ENCODE measurements at regions not wholly inside any gene's neighbourhood (a gene's known extent, or its start where the extent isn't known, plus 50 kb on each side); places are given as distances from the start of the nearest gene placed in this dataset.
"Not testable (repeated sequence)": the region's sequence is repeated elsewhere in the genome, so short reads cannot be mapped to it uniquely, and the experiment has no call there.

- no peak overlapping the region for H3K27ac ChIP-seq (ENCODE audit: low read length)
- no peaks in the 10 kb centered on the region for H3K4me1 ChIP-seq (ENCODE audit: control insufficient read depth, low read depth, low read length)
- H3K36me3 ChIP-seq (ENCODE audit: control insufficient read depth, low read depth, low read length) = no peaks in the 10 kb centered on the region
- no peaks in the 10 kb centered on the region for H3K9me3 ChIP-seq (ENCODE audit: control insufficient read depth, low read depth, low read length)
- H3K27me3 ChIP-seq (ENCODE audit: control insufficient read depth, insufficient read depth, low read length) = no peaks in the 10 kb centered on the region
- no peak overlapping the region for H3K9ac ChIP-seq (ENCODE audit: low read length)
- no peak overlapping the region for H3K4me3 ChIP-seq (ENCODE audit: low read length)
Measured at GRCh38 chr6:169915769-169916550, 164.5 kb downstream of the ERMARD start.

GRCh38 chr6:169913745-169914144, 162.3 kb downstream of the ERMARD start:
- H3K4me1 ChIP-seq (ENCODE audit: control insufficient read depth, low read depth, low read length); H3K36me3 ChIP-seq (ENCODE audit: control insufficient read depth, low read depth, low read length); H3K4me3 ChIP-seq (ENCODE audit: low read length); H3K27me3 ChIP-seq (ENCODE audit: control insufficient read depth, insufficient read depth, low read length); H3K9ac ChIP-seq (ENCODE audit: low read length); H3K9me3 ChIP-seq (ENCODE audit: control insufficient read depth, low read depth, low read length); H3K27ac ChIP-seq (ENCODE audit: low read length): not testable (repeated sequence)

- Histone ChIP-seq H3K4me3 (ENCODE audit: low read length) (no peak overlapping the region), H3K9me3 (ENCODE audit: control insufficient read depth, low read depth, low read length) (no peaks in the 10 kb centered on the region), H3K9ac (ENCODE audit: low read length) (no peak overlapping the region), H3K4me1 (ENCODE audit: control insufficient read depth, low read depth, low read length) (no peaks in the 10 kb centered on the region), H3K27ac (ENCODE audit: low read length) (no peak overlapping the region), H3K27me3 (ENCODE audit: control insufficient read depth, insufficient read depth, low read length) (no peaks in the 10 kb centered on the region), H3K36me3 (ENCODE audit: control insufficient read depth, low read depth, low read length) (no peaks in the 10 kb centered on the region)
Measured at GRCh38 chr6:169913096-169913638, 161.7 kb downstream of the ERMARD start.

- Histone ChIP-seq H3K4me1 (ENCODE audit: control insufficient read depth, low read depth, low read length) (no peaks in the 10 kb centered on the region), H3K27ac (ENCODE audit: low read length) (no peak overlapping the region), H3K4me3 (ENCODE audit: low read length) (no peak overlapping the region), H3K9ac (ENCODE audit: low read length) (no peak overlapping the region), H3K9me3 (ENCODE audit: control insufficient read depth, low read depth, low read length) (no peaks in the 10 kb centered on the region), H3K36me3 (ENCODE audit: control insufficient read depth, low read depth, low read length) (no peaks in the 10 kb centered on the region), H3K27me3 (ENCODE audit: control insufficient read depth, insufficient read depth, low read length) (no peaks in the 10 kb centered on the region)
Measured at GRCh38 chr6:169912266-169913095, 161.1 kb downstream of the ERMARD start.

- H3K27me3 ChIP-seq (ENCODE audit: control insufficient read depth, insufficient read depth, low read length) = no peaks in the 10 kb centered on the region
- H3K4me1 ChIP-seq (ENCODE audit: control insufficient read depth, low read depth, low read length) = no peaks in the 10 kb centered on the region
- no peak overlapping the region for H3K4me3 ChIP-seq (ENCODE audit: low read length)
- no peaks in the 10 kb centered on the region for H3K9me3 ChIP-seq (ENCODE audit: control insufficient read depth, low read depth, low read length)
- H3K36me3 ChIP-seq (ENCODE audit: control insufficient read depth, low read depth, low read length) = no peaks in the 10 kb centered on the region
- H3K27ac ChIP-seq (ENCODE audit: low read length) = no peak overlapping the region
- H3K9ac ChIP-seq (ENCODE audit: low read length) = no peak overlapping the region
Measured at GRCh38 chr6:169911264-169912263, 160.1 kb downstream of the ERMARD start.

- Histone ChIP-seq H3K9ac (ENCODE audit: low read length) (no peak overlapping the region), H3K36me3 (ENCODE audit: control insufficient read depth, low read depth, low read length) (no peaks in the 10 kb centered on the region), H3K27ac (ENCODE audit: low read length) (no peak overlapping the region), H3K4me3 (ENCODE audit: low read length) (no peak overlapping the region), H3K9me3 (ENCODE audit: control insufficient read depth, low read depth, low read length) (no peaks in the 10 kb centered on the region), H3K4me1 (ENCODE audit: control insufficient read depth, low read depth, low read length) (no peaks in the 10 kb centered on the region), H3K27me3 (ENCODE audit: control insufficient read depth, insufficient read depth, low read length) (no peaks in the 10 kb centered on the region)
Measured at GRCh38 chr6:169909113-169909512, 157.7 kb downstream of the ERMARD start.

- Histone ChIP-seq H3K27me3 (ENCODE audit: control insufficient read depth, insufficient read depth, low read length) (no peaks in the 10 kb centered on the region), H3K36me3 (ENCODE audit: control insufficient read depth, low read depth, low read length) (no peaks in the 10 kb centered on the region), H3K4me3 (ENCODE audit: low read length) (no peak overlapping the region), H3K4me1 (ENCODE audit: control insufficient read depth, low read depth, low read length) (no peaks in the 10 kb centered on the region), H3K9me3 (ENCODE audit: control insufficient read depth, low read depth, low read length) (no peaks in the 10 kb centered on the region), H3K9ac (ENCODE audit: low read length) (no peak overlapping the region), H3K27ac (ENCODE audit: low read length) (no peak overlapping the region)
Measured at GRCh38 chr6:169908403-169908933, 157.0 kb downstream of the ERMARD start.

GRCh38 chr6:169907419-169908115, 156.1 kb downstream of the ERMARD start:
- Histone ChIP-seq H3K9me3 (ENCODE audit: control insufficient read depth, low read depth, low read length) (no peaks in the 10 kb centered on the region), H3K4me3 (ENCODE audit: low read length) (no peak overlapping the region), H3K27me3 (ENCODE audit: control insufficient read depth, insufficient read depth, low read length) (no peaks in the 10 kb centered on the region), H3K27ac (ENCODE audit: low read length) (no peak overlapping the region), H3K4me1 (ENCODE audit: control insufficient read depth, low read depth, low read length) (no peaks in the 10 kb centered on the region), H3K9ac (ENCODE audit: low read length) (no peak overlapping the region), H3K36me3 (ENCODE audit: control insufficient read depth, low read depth, low read length) (no peaks in the 10 kb centered on the region)

GRCh38 chr6:169906688-169907418, 155.4 kb downstream of the ERMARD start:
- Histone ChIP-seq H3K36me3 (ENCODE audit: control insufficient read depth, low read depth, low read length) (no peaks in the 10 kb centered on the region), H3K9ac (ENCODE audit: low read length) (no peak overlapping the region), H3K27ac (ENCODE audit: low read length) (no peak overlapping the region), H3K4me1 (ENCODE audit: control insufficient read depth, low read depth, low read length) (no peaks in the 10 kb centered on the region), H3K4me3 (ENCODE audit: low read length) (no peak overlapping the region), H3K27me3 (ENCODE audit: control insufficient read depth, insufficient read depth, low read length) (no peaks in the 10 kb centered on the region), H3K9me3 (ENCODE audit: control insufficient read depth, low read depth, low read length) (no peaks in the 10 kb centered on the region)
